Thyroid gland (tissue), 4 donors: ENCODE measurements at regions not wholly inside any gene's neighbourhood (a gene's known extent, or its start where the extent isn't known, plus 50 kb on each side); places are given as distances from the start of the nearest gene placed in this dataset.

Experiments
- DNase-seq, 2 donors: peaks; one replicate each; pipeline ENCODE4 v3.0.0-alpha.2; 2019
- H3K27ac ChIP-seq, 3 donors: fragments of 200-600 bp; sonication (generic); 1 replicate in 2 of 3; 2 replicates in 1 of 3; pipeline ENCODE4 v1.5.1; 2016 to 2019; ENCODE audit warnings: mild to moderate bottlenecking in 1 of 3, moderate library complexity in 1 of 3
- H3K27me3 ChIP-seq: fragments of 200-600 bp; sonication (generic); one replicate; pipeline ENCODE4 v1.5.1; 2019
- H3K36me3 ChIP-seq, 2 donors: fragments of 200-600 bp; sonication (generic); one replicate each; pipeline ENCODE4 v1.5.1; 2016 to 2019
- H3K4me1 ChIP-seq, 2 donors: fragments of 200-600 bp; sonication (generic); one replicate each; pipeline ENCODE4 v1.5.1; 2017 to 2019
- H3K4me3 ChIP-seq, 3 donors: fragments of 200-600 bp; sonication (generic); replicated peaks in 1 of 3; 1 replicate in 2 of 3; 2 replicates in 1 of 3; pipeline ENCODE4 v1.5.1; 2016; ENCODE audit warnings: mild to moderate bottlenecking in 1 of 3
- H3K9me3 ChIP-seq: fragments of 200-600 bp; sonication (generic); one replicate; pipeline ENCODE4 v1.5.1; 2017
- POLR2A ChIP-seq, 2 donors: fragments of 450-650 bp; IDR thresholded peaks; one replicate each; pipeline ENCODE4 v1.6.1; 2017; ENCODE audit warnings: antibody characterized with exemption in 2 of 2, mild to moderate bottlenecking in 2 of 2, moderate library complexity in 1 of 2
- WGBS, 2 donors: methylation state at CpG; one replicate each; pipeline ENCODE4 v1.1.5; 2017; 5-methylcytosine and 5-hydroxymethylcytosine counted together
- intact Hi-C: fragments of 100-400 bp; cut with DNase I; formaldehyde crosslinking; loops from one replicate; pipeline ENCODE4 v1.15.1; 2023
- TF ChIP-seq, protein P1 (sequence below), 6 experiments: fragments of 200-600 bp in 3 of 6; fragments of 450-650 bp in 3 of 6; sonication (generic) in 3 of 6; IDR thresholded peaks; one replicate each; pipeline ENCODE4 v1.5.1; 2016 to 2019; ENCODE audit warnings: antibody characterized with exemption in 6 of 6, mild to moderate bottlenecking in 2 of 6, inconsistent platforms in 1 of 6, moderate library complexity in 1 of 6

GRCh38 chr6:6730831-6731230, 142.3 kb downstream of the LY86 start:
- H3K9me3 ChIP-seq, result no peaks in the 10 kb centered on the region
- WGBS, 2 donors, result 59 to 92% methylated on average over 2 of the region's 2 CpGs
- H3K27me3 ChIP-seq, result no peaks in the 10 kb centered on the region
- H3K4me3 ChIP-seq, result no peak overlapping the region
- intact Hi-C loops, result no loop called here
- H3K36me3 ChIP-seq, result no peaks in the 10 kb centered on the region
- H3K27ac ChIP-seq, result no peak overlapping the region
- no peak for DNase-seq
- TF ChIP-seq, protein P1, sequence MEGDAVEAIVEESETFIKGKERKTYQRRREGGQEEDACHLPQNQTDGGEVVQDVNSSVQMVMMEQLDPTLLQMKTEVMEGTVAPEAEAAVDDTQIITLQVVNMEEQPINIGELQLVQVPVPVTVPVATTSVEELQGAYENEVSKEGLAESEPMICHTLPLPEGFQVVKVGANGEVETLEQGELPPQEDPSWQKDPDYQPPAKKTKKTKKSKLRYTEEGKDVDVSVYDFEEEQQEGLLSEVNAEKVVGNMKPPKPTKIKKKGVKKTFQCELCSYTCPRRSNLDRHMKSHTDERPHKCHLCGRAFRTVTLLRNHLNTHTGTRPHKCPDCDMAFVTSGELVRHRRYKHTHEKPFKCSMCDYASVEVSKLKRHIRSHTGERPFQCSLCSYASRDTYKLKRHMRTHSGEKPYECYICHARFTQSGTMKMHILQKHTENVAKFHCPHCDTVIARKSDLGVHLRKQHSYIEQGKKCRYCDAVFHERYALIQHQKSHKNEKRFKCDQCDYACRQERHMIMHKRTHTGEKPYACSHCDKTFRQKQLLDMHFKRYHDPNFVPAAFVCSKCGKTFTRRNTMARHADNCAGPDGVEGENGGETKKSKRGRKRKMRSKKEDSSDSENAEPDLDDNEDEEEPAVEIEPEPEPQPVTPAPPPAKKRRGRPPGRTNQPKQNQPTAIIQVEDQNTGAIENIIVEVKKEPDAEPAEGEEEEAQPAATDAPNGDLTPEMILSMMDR (IDR thresholded peaks at IDR 0.05), result no peak
- no peak for TF ChIP-seq POLR2A (IDR thresholded peaks at IDR 0.05)
- H3K4me1 ChIP-seq, result peaks cover 2 to 3% of the 10 kb centered on the region in 2 donors

DNA sequence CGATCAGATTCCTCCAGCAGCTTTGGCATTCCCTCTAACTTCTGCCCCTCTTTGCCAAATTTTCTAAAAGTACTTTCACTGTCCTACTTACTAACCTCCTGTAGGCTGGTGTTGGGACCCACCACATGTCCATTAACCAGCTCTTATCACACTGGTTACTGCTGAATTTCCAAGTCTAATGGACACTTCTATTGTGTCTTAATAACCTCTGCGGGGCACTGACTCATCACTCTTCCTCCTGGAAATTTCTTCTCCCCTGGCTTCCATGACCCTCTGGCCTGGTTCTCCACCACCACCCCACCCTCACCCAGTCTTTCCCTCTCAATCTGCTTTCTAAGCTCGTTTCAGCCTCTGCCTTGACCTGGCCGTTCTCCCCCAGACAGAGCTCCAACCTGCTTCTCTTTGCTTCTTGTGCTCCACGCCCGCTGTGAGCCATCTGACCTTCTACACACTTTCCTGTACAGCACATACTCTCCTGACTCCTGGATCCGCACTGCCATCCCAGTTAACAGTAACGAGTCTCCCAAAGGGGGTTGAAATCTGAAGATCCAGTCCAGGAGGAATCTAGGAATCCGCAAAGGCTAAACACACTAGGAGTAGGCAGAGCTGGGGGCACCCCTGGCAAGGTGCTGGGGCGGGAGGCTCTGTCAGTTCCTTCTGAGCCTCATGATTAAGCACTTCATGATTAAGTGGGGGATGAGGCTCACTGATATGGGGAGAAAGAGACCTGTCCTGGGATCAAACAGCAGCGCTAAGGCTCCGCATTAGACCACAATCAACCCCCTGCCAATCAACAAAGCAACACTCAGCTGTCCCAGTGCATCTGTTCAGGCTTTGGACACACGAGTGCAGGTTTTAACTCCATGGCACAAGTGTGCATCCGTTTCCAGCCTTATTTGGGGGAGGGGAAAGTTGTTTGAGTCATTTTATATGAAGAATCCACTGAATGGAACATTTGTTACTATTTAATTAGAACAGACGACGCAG, 146.3 kb downstream of the LY86 start:
- no peak overlapping the region for H3K4me3 ChIP-seq
- TF ChIP-seq, protein P1 (IDR thresholded peaks at IDR 0.05), result no peak
- no peak for TF ChIP-seq POLR2A (IDR thresholded peaks at IDR 0.05)
- intact Hi-C loops, result no loop called here
- H3K36me3 ChIP-seq, result no peaks in the 10 kb centered on the region
- H3K9me3 ChIP-seq, result no peaks in the 10 kb centered on the region
- H3K4me1 ChIP-seq, result peaks cover 0 to 9% of the 10 kb centered on the region in 2 donors
- WGBS, 2 donors, result 85 to 88% methylated on average over 16 of the region's 16 CpGs
- H3K27ac ChIP-seq, result no peak overlapping the region
- no peaks in the 10 kb centered on the region for H3K27me3 ChIP-seq
- DNase-seq, result no peak

DNA sequence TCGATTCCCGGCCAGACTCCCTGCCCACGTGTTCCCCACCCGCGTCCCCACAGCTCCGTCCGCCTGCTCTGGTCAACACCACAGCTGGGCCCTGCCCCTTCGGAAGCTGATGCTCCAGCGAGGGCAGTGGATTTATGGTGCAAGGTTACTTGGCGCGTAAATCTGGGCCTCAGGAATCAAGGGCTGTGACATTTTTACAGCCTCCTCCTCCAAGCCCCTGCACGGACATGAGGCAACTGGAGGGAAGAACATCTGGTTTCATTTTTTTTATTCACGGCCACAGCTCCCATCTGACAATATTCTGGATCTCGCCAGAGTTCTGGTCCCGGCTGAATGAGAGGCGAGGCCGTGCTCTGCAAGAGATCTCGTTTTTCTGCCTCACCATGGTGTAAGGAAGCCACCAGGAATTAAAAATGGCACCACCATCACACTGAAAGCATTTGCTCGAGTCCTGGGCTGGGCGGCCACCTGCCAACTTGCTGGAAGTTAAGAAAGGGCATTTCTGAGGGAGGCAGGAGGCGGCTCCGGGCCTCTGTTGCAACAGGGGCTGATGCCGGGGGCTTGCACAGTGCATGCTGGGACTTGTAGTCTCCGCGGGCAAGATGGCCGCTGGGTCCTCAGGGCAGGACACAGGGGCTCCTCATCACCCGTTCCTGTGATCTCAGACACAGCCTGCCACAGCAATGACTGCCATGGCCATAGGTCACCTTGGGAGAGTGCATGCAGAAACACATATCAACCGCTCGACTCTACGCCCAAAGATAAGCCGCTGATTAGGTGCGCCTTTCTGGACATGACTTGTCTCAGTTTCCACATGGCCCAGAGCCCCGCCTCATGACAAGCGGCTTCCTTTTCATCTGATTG, 148.5 kb downstream of the LY86 start:
- peaks cover 0 to 12% of the 10 kb centered on the region in 2 donors for H3K4me1 ChIP-seq
- H3K4me3 ChIP-seq, result no peak overlapping the region
- no peak for DNase-seq
- intact Hi-C loops, result no loop called here
- no peaks in the 10 kb centered on the region for H3K36me3 ChIP-seq
- H3K27ac ChIP-seq, result no peak overlapping the region
- TF ChIP-seq POLR2A (IDR thresholded peaks at IDR 0.05), result no peak
- no peaks in the 10 kb centered on the region for H3K27me3 ChIP-seq
- 83 to 89% methylated on average over 30 to 32 of the region's 34 CpGs for WGBS, 2 donors
- H3K9me3 ChIP-seq, result no peaks in the 10 kb centered on the region

DNA sequence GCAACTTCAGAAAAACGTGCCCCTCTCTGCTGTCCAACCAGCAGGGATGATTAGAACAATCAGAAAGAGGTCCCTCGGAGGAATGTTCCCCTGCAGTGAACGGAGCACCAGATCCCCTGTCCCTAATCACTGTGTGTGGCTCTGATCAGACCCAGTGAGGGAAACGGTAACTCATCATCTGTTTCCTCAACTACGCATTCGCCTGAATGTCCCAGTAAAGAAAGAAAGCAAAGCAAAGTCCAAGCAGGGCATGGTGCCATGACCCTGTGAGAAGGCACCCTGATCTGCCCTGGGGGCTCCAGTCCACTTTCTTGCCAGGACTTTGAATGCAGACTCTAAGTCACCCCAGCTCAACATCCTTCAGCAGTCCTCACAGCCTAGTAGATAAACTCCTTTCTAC, 149.2 kb downstream of the LY86 start:
- no peak overlapping the region for H3K4me3 ChIP-seq
- no peak for DNase-seq
- no peaks in the 10 kb centered on the region for H3K9me3 ChIP-seq
- no peaks in the 10 kb centered on the region for H3K27me3 ChIP-seq
- H3K36me3 ChIP-seq, result no peaks in the 10 kb centered on the region
- H3K4me1 ChIP-seq, result peaks cover 0 to 12% of the 10 kb centered on the region in 2 donors
- intact Hi-C loops, result no loop called here
- no peak for TF ChIP-seq POLR2A (IDR thresholded peaks at IDR 0.05)
- TF ChIP-seq, protein P1 (IDR thresholded peaks at IDR 0.05), result no peak
- no peak overlapping the region for H3K27ac ChIP-seq
- WGBS, 2 donors, result 79 to 88% methylated on average over 6 of the region's 6 CpGs

- TF ChIP-seq, protein P1 (IDR thresholded peaks at IDR 0.05), result no peak
- TF ChIP-seq POLR2A (IDR thresholded peaks at IDR 0.05), result no peak
- peaks cover 0 to 12% of the 10 kb centered on the region in 2 donors for H3K4me1 ChIP-seq
- DNase-seq, result no peak
- intact Hi-C loops, result no loop called here
- H3K36me3 ChIP-seq, result no peaks in the 10 kb centered on the region
- 94 to 98% methylated on average over 2 of the region's 2 CpGs for WGBS, 2 donors
- H3K4me3 ChIP-seq, result no peak overlapping the region
- no peak overlapping the region for H3K27ac ChIP-seq
- no peaks in the 10 kb centered on the region for H3K27me3 ChIP-seq
- H3K9me3 ChIP-seq, result no peaks in the 10 kb centered on the region
Observed at GRCh38 chr6:6738108-6738507, 149.6 kb downstream of the LY86 start.
